HCT116 (cell line): ENCODE measurements at regions not wholly inside any gene's neighbourhood (a gene's known extent, or its start where the extent isn't known, plus 50 kb on each side); places are given as distances from the start of the nearest gene placed in this dataset.

Experiments
- ATAC-seq: fragments of 200-7000 bp; cut with Tn5 transposase; 2 replicates; pipeline ENCODE4 v1.9.1; 2020; ENCODE audit warnings: mild to moderate bottlenecking, moderate library complexity
- BruUV-seq: library from RNA; stranded (reverse); fragments of 400-500 nt; replicated peaks from 2 replicates; lab custom pipeline; 2021; lab: Mats Ljungman, UMichigan
- CTCF ChIA-PET: fragments of 300-600 bp; sonication (Branson Sonifier 250); formaldehyde crosslinking; loops from one replicate; lab custom pipeline; 2021; ENCODE audit warnings: antibody characterized with exemption; lab: Charles Lee
- POLR2A ChIA-PET: fragments of 300-600, 350-600 bp; sonication (Branson Sonifier 250); formaldehyde crosslinking; loops from one replicate; lab custom pipeline; 2021; ENCODE audit warnings: antibody characterized with exemption; lab: Charles Lee
- RAD21 ChIA-PET, 2 experiments: fragments of 300-600 bp; sonication (Branson Sonifier 250); formaldehyde crosslinking; loops; one replicate each; lab custom pipeline; 2023; ENCODE audit warnings: low total read pairs in 2 of 2; ENCODE audit not compliant: uncharacterized antibody in 2 of 2, unreplicated experiment in 2 of 2, low non-redundant PET in 1 of 2; lab: Charles Lee
- DNase-seq: peaks from one replicate; pipeline ENCODE4 v3.0.0-alpha.2; 2010; ENCODE audit warnings: low read depth, low spot score
- H2AFZ ChIP-seq: fragments of 200-600 bp; shearing (Covaris generic), sonication (generic); 2 replicates; pipeline ENCODE4 v1.6.1; 2017; ENCODE audit warnings: low read depth, mixed run types, mixed read lengths, antibody characterized with exemption, low read length; ENCODE audit not compliant: poor library complexity, severe bottlenecking
- H3K27ac ChIP-seq: 2 replicates; pipeline ENCODE4 v1.5.1; 2012; ENCODE audit warnings: low read depth, low read length
- H3K27me3 ChIP-seq: fragments of 200-600 bp; sonication (generic); 2 replicates; pipeline ENCODE4 v1.6.1; 2016; ENCODE audit warnings: mixed run types, low read length, mixed read lengths; ENCODE audit not compliant: insufficient read depth
- H3K36me3 ChIP-seq, 2 experiments: fragments of 200-500 bp in 1 of 2; fragments of 200-600 bp in 1 of 2; sonication (Bioruptor generic) in 1 of 2; sonication (generic) in 1 of 2; 2 replicates each; pipeline versions ENCODE4 v1.5.1 to v1.6.1; 2014 to 2016; ENCODE audit warnings: low read length in 2 of 2, inconsistent platforms in 1 of 2, mixed read lengths in 1 of 2, mixed run types in 1 of 2; ENCODE audit not compliant: insufficient read depth in 2 of 2, control insufficient read depth in 1 of 2
- H3K4me1 ChIP-seq, 2 experiments: fragments of 200-600 bp in 1 of 2; sonication (generic) in 1 of 2; 2 replicates each; pipeline versions ENCODE4 v1.5.1 to v1.6.1; 2012 to 2017; ENCODE audit warnings: low read length in 2 of 2, inconsistent platforms in 1 of 2, mild to moderate bottlenecking in 1 of 2, mixed read lengths in 1 of 2, mixed run types in 1 of 2, moderate library complexity in 1 of 2; ENCODE audit not compliant: insufficient read depth in 2 of 2, control insufficient read depth in 1 of 2
- H3K4me2 ChIP-seq: fragments of 200-600 bp; sonication (generic); 2 replicates; pipeline ENCODE4 v1.6.1; 2017; ENCODE audit warnings: mixed run types, low read length, mixed read lengths
- H3K4me3 ChIP-seq, 2 experiments: fragments of 200-600 bp in 1 of 2; sonication (generic) in 1 of 2; replicated peaks in 1 of 2; 2 replicates each; pipeline ENCODE4 v1.5.1; 2011 to 2016; ENCODE audit warnings: low read length in 2 of 2, control low read depth in 1 of 2, low read depth in 1 of 2, mild to moderate bottlenecking in 1 of 2, mixed read lengths in 1 of 2, mixed run types in 1 of 2
- H3K79me2 ChIP-seq: fragments of 200-600 bp; sonication (generic); 2 replicates; pipeline ENCODE4 v1.6.1; 2017; ENCODE audit warnings: mild to moderate bottlenecking, mixed run types, low read length, moderate library complexity, mixed read lengths; ENCODE audit not compliant: insufficient read depth
- H3K9ac ChIP-seq: fragments of 200-600 bp; sonication (generic); 2 replicates; pipeline ENCODE4 v1.6.1; 2016; ENCODE audit warnings: low read length, mixed read lengths
- H3K9me2 ChIP-seq: fragments of 200-600 bp; sonication (generic), shearing (Covaris generic); 2 replicates; pipeline ENCODE4 v1.6.1; 2017; ENCODE audit warnings: mixed run types, mild to moderate bottlenecking, moderate library complexity; ENCODE audit not compliant: insufficient read depth
- H3K9me3 ChIP-seq, 2 experiments: fragments of 200-500 bp in 1 of 2; fragments of 200-600 bp in 1 of 2; sonication (Bioruptor generic) in 1 of 2; sonication (generic) in 1 of 2; 2 replicates each; pipeline ENCODE4 v1.6.1; 2014 to 2017; ENCODE audit warnings: low read length in 2 of 2, mixed read lengths in 2 of 2, inconsistent platforms in 1 of 2, low read depth in 1 of 2, mild to moderate bottlenecking in 1 of 2, mixed run types in 1 of 2, moderate library complexity in 1 of 2; ENCODE audit not compliant: control insufficient read depth in 1 of 2, insufficient read depth in 1 of 2
- H4K20me1 ChIP-seq: fragments of 200-600 bp; sonication (generic), shearing (Covaris generic); 2 replicates; pipeline ENCODE4 v1.6.1; 2017; ENCODE audit warnings: mixed run types, mild to moderate bottlenecking, moderate library complexity; ENCODE audit not compliant: insufficient read depth
- MAX ChIP-seq: IDR thresholded peaks from 2 replicates; pipeline ENCODE4 v1.6.1; 2012
- RAD21 ChIP-seq: IDR thresholded peaks from 2 replicates; pipeline ENCODE4 v1.6.1; 2012; ENCODE audit warnings: low read depth, mild to moderate bottlenecking
- REST ChIP-seq: IDR thresholded peaks from 2 replicates; pipeline ENCODE4 v1.6.1; 2012; ENCODE audit warnings: low read depth
- SP1 ChIP-seq: IDR thresholded peaks from 2 replicates; pipeline ENCODE4 v1.6.1; 2012; ENCODE audit warnings: low read depth
- SRF ChIP-seq: IDR thresholded peaks from 2 replicates; pipeline ENCODE4 v1.6.1; 2012; ENCODE audit warnings: low read depth
- intact Hi-C: fragments of 100-400 bp; cut with micrococcal nuclease; formaldehyde crosslinking; loops from 2 replicates; pipeline ENCODE4 v1.10.0; 2022

- Histone ChIP-seq H3K36me3 (no peaks in the 10 kb centered on the region), H3K9me2 (no peaks in the 10 kb centered on the region), H3K27ac (no peak overlapping the region), H4K20me1 (no peaks in the 10 kb centered on the region), H3K9me3 (no peaks in the 10 kb centered on the region), H2AFZ (no peak overlapping the region), H3K9ac (no peak overlapping the region), H3K27me3 (no peaks in the 10 kb centered on the region)
- intact Hi-C loops: no loop called here
- RAD21 ChIA-PET: no interaction called here
- DNase-seq: no peak
- no TSS peak for BruUV-seq
- no peak for TF ChIP-seq MAX
- TF ChIP-seq RAD21: no peak
- no peak for TF ChIP-seq SP1
- no peak for TF ChIP-seq REST
- TF ChIP-seq SRF: no peak
- TF ChIP-seq, all 23 proteins: peak for 0
- POLR2A ChIA-PET: no interaction called here
- Histone ChIP-seq H3K4me2 (no peak overlapping the region), H3K4me3 (no peak overlapping the region), H3K4me1 (no peaks in the 10 kb centered on the region), H3K79me2 (no peaks in the 10 kb centered on the region)
- CTCF ChIA-PET: no interaction called here
- no peak for ATAC-seq
Measured at GRCh38 chr10:61049386-61049785, 105.4 kb upstream of the RHOBTB1 start.
